Small intestine (tissue), 7 donors: ENCODE measurements at regions not wholly inside any gene's neighbourhood (a gene's known extent, or its start where the extent isn't known, plus 50 kb on each side); places are given as distances from the start of the nearest gene placed in this dataset.

Experiments
- DNase-seq, 2 donors: peaks; one replicate each; pipeline versions ENCODE4 v3.0.0 to v3.0.0-alpha.2; 2013
- FAIRE-seq: peaks from 2 replicates; lab custom pipeline; 2012; peaks lifted over from hg19 to GRCh38; lab: Jason Lieb, UNC
- H3K27ac ChIP-seq, 3 donors: one replicate each; pipeline ENCODE4 v1.5.1; 2013; ENCODE audit warnings: low read length in 2 of 3, mild to moderate bottlenecking in 2 of 3, control low read depth in 1 of 3, inconsistent platforms in 1 of 3, low read depth in 1 of 3, moderate library complexity in 1 of 3
- H3K27me3 ChIP-seq, 3 donors: one replicate each; pipeline ENCODE4 v1.6.1; 2013; ENCODE audit warnings: low read length in 3 of 3, inconsistent platforms in 1 of 3; ENCODE audit not compliant: control insufficient read depth in 3 of 3, insufficient read depth in 3 of 3
- H3K36me3 ChIP-seq, 3 donors: one replicate each; pipeline ENCODE4 v1.6.1; 2013; ENCODE audit warnings: low read length in 3 of 3, inconsistent platforms in 1 of 3, low read depth in 1 of 3, mild to moderate bottlenecking in 1 of 3, moderate library complexity in 1 of 3; ENCODE audit not compliant: control insufficient read depth in 3 of 3, insufficient read depth in 2 of 3
- H3K4me1 ChIP-seq, 3 donors: one replicate each; pipeline ENCODE4 v1.6.1; 2013; ENCODE audit warnings: low read length in 2 of 3, inconsistent platforms in 1 of 3, low read depth in 1 of 3, mild to moderate bottlenecking in 1 of 3, moderate library complexity in 1 of 3; ENCODE audit not compliant: control insufficient read depth in 3 of 3, insufficient read depth in 2 of 3
- H3K4me3 ChIP-seq, 3 donors: one replicate each; pipeline ENCODE4 v1.5.1; 2013; ENCODE audit warnings: low read length in 3 of 3, control low read depth in 1 of 3, inconsistent platforms in 1 of 3, low read depth in 1 of 3, mild to moderate bottlenecking in 1 of 3, moderate library complexity in 1 of 3
- H3K9me3 ChIP-seq, 2 donors: one replicate each; pipeline ENCODE4 v1.6.1; 2013; ENCODE audit warnings: low read depth in 1 of 2, low read length in 1 of 2; ENCODE audit not compliant: control insufficient read depth in 2 of 2, insufficient read depth in 1 of 2
- WGBS, 3 donors: extraction: QIAGEN DNeasy Blood & Tissue Kit; methylation state at CpG; one replicate each; pipeline ENCODE4 v1.1.7; 2013; 5-methylcytosine and 5-hydroxymethylcytosine counted together
- donor health status: healthy with polysubstance abuse.
- donor health status: control.
- donor health status: control.
- donor health status: Bipolar disorder and iron deficiency.
- donor health status: healthy.

- 85 to 92% (median 86%) methylated on average over 24 of the region's 24 CpGs for WGBS, 3 donors
- FAIRE-seq (no peak), DNase-seq (no peak)
- H3K4me1 ChIP-seq: no peaks in the 10 kb centered on the region
- H3K36me3 ChIP-seq: no peaks in the 10 kb centered on the region
- no peak overlapping the region for H3K27ac ChIP-seq
- H3K4me3 ChIP-seq: no peak overlapping the region
- no peaks in the 10 kb centered on the region for H3K27me3 ChIP-seq
- H3K9me3 ChIP-seq: no peaks in the 10 kb centered on the region
Measured at GRCh38 chr9:84393266-84393950, 52.9 kb upstream of the SLC28A3 start.

DNA sequence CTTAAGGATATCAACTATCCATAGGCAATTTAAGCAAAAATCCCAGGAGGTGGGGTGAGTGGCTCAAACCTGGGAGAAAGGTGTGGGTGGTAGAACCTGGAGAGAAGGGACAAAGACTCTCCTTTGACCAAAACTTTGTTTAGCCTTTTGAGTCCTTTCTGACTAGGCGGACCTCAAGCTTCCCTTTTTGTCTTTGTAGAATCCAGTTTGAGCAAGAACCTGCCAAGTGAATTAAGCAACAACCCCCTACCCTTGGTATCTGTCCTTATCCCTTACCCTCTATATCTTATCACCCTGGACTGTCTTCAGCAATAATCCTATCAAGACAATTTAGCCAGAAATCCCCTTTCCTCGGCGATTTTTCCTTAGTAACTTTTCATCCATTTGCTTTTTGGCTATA lies 53.5 kb upstream of the SLC28A3 start:
- DNase-seq (no peak), FAIRE-seq (no peak)
- 59 to 84% (median 70%) methylated on average over 3 of the region's 3 CpGs for WGBS, 3 donors
- no peak overlapping the region for H3K4me3 ChIP-seq
- no peaks in the 10 kb centered on the region for H3K36me3 ChIP-seq
- H3K27me3 ChIP-seq: no peaks in the 10 kb centered on the region
- no peak overlapping the region for H3K27ac ChIP-seq
- no peaks in the 10 kb centered on the region for H3K9me3 ChIP-seq
- no peaks in the 10 kb centered on the region for H3K4me1 ChIP-seq

DNA sequence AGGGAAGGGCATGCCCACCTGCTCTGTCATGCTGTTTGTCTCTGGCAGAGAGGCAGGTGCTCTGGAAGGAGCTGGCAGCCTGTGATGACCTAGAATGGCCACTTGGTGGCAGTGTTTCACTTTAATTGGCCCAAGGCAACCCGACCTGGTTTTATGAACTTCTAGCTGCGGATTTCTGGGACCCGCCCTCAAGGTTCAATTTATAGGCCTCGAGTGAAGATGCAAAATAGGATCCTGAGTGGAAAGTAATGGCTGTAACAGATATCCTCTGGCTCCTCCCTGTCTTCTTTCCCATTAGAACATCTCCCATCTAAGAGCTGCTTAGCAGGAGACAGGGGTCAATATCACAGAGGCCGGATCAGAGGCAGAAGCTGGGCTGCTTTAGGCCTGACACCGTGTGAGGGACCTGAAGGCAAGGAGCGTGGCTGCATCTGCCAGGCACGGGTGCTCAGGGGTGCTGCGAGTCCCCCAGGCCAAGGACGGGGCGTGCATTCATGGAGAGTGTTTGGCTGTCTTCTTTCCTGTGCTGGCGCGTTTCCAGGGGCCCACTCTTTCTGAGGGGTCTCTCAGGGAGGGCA lies 56.7 kb upstream of the SLC28A3 start:
- H3K4me3 ChIP-seq: no peak overlapping the region
- H3K36me3 ChIP-seq: no peaks in the 10 kb centered on the region
- WGBS, 3 donors: 53 to 57% (median 54%) methylated on average over 13 of the region's 13 CpGs
- no peaks in the 10 kb centered on the region for H3K4me1 ChIP-seq
- FAIRE-seq (no peak), DNase-seq (peak; percentile 66 to 72)
- H3K27me3 ChIP-seq: no peaks in the 10 kb centered on the region
- H3K27ac ChIP-seq: no peak overlapping the region
- peaks cover 0 to 6% of the 10 kb centered on the region in 2 donors for H3K9me3 ChIP-seq

DNA sequence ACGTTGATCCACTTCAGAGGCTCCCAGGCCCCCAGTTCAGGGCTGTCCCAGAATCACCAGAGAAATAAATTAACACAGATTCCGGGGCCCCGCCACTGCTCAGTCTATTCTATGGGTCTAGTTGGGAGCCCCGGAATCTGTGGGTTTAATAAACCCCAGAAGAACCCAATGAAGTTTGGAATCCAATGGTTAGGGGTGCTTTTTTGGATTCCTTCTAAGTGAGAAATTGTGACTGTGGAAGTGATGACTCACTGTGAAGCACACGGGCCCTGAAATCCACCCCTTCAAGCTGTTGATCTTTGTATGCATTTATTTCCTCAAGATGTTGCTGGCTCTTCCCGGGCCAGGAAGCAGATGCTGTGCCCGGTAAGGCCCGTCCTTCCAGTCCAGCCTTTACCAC lies 57.3 kb upstream of the SLC28A3 start:
- no peaks in the 10 kb centered on the region for H3K36me3 ChIP-seq
- no peak overlapping the region for H3K27ac ChIP-seq
- no peaks in the 10 kb centered on the region for H3K4me1 ChIP-seq
- no peak overlapping the region for H3K4me3 ChIP-seq
- FAIRE-seq: no peak
- H3K27me3 ChIP-seq: no peaks in the 10 kb centered on the region
- peaks cover 0 to 6% of the 10 kb centered on the region in 2 donors for H3K9me3 ChIP-seq
- no peak for DNase-seq
- 67 to 74% (median 69%) methylated on average over 8 of the region's 8 CpGs for WGBS, 3 donors

DNA sequence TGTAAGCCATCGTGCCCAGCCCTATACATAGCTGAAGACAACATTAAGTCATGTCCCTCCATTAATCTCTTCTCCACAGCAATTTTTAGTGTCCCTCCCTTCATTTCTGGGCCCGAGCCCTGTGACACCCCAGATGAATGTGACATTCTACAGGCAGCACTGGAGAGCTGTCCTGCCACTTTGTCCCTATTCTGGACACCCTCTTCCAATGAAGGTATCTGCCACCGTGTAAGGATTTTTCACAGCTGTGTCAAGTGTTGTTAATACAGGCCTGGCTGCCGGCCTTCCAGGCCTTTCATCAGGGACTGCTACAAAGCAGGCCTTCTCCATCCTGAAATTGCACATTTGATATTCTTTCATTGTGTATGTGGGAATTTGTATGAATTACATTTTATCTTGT lies 62.0 kb upstream of the SLC28A3 start:
- no peak for FAIRE-seq
- 88 to 91% (median 91%) methylated on average over 4 of the region's 4 CpGs for WGBS, 3 donors

GRCh38 chr9:84403288-84403687 lies 62.7 kb upstream of the SLC28A3 start:
- FAIRE-seq (no peak), DNase-seq (peak in 1 of 2 donors; percentile 3)
- WGBS, 3 donors: 47 to 73% (median 70%) methylated on average over 3 of the region's 3 CpGs
- Histone ChIP-seq H3K27ac (no peak overlapping the region), H3K4me1 (no peaks in the 10 kb centered on the region), H3K36me3 (no peaks in the 10 kb centered on the region), H3K9me3 (peaks cover 0 to 6% of the 10 kb centered on the region in 2 donors), H3K27me3 (no peaks in the 10 kb centered on the region), H3K4me3 (no peak overlapping the region)

More for the DNA sequence above, 62.0 kb upstream of the SLC28A3 start:
- no peaks in the 10 kb centered on the region for H3K27me3 ChIP-seq
- H3K4me3 ChIP-seq: no peak overlapping the region
- no peak overlapping the region for H3K27ac ChIP-seq
- no peaks in the 10 kb centered on the region for H3K4me1 ChIP-seq
- no peak for DNase-seq
- H3K36me3 ChIP-seq: no peaks in the 10 kb centered on the region
- H3K9me3 ChIP-seq: peaks cover 0 to 6% of the 10 kb centered on the region in 2 donors

- 36 to 45% (median 37%) methylated on average over 8 of the region's 8 CpGs for WGBS, 3 donors
- Histone ChIP-seq H3K9me3 (peaks cover 0 to 6% of the 10 kb centered on the region in 2 donors), H3K4me3 (no peak overlapping the region), H3K36me3 (no peaks in the 10 kb centered on the region), H3K27ac (no peak overlapping the region), H3K27me3 (no peaks in the 10 kb centered on the region), H3K4me1 (no peaks in the 10 kb centered on the region)
- DNase-seq (no peak), FAIRE-seq (no peak)
Measured at GRCh38 chr9:84404095-84404686, 63.6 kb upstream of the SLC28A3 start.

DNA sequence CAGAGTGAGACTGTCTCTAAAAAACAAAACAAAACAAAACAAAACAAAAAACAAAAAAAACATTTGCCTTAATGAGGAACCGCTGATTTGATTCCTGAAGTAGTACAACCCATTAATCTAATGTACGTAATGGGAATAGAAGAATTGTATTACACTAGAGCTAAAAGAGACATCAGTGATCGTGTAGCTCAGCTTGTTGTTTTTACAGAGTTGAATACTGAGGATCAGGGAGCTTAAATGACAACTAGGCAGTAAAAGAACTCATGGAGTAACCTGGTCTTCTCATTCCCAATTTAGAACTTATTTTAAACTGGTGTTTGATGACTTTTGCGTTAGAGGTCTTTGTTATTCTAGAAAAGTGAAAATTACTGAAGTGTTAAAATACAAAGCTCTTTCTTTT lies 65.1 kb upstream of the SLC28A3 start:
- H3K27me3 ChIP-seq: no peaks in the 10 kb centered on the region
- no peaks in the 10 kb centered on the region for H3K9me3 ChIP-seq
- DNase-seq (no peak), FAIRE-seq (no peak)
- H3K4me3 ChIP-seq: no peak overlapping the region
- no peaks in the 10 kb centered on the region for H3K4me1 ChIP-seq
- no peaks in the 10 kb centered on the region for H3K36me3 ChIP-seq
- no peak overlapping the region for H3K27ac ChIP-seq
- WGBS, 3 donors: 87 to 92% (median 89%) methylated on average over 4 of the region's 4 CpGs
